Spleen (tissue), 7 donors: ENCODE measurements at regions not wholly inside any gene's neighbourhood (a gene's known extent, or its start where the extent isn't known, plus 50 kb on each side); places are given as distances from the start of the nearest gene placed in this dataset.

Source experiments
- POLR2A ChIP-seq, 3 donors: fragments of 450-650 bp; IDR thresholded peaks; one replicate each; pipeline ENCODE4 v1.5.1; 2017; ENCODE audit warnings: antibody characterized with exemption in 3 of 3, mild to moderate bottlenecking in 1 of 3
- TF ChIP-seq, protein P1 (sequence below), 11 experiments: fragments of 200-600 bp in 7 of 11; fragments of 450-650 bp in 4 of 11; sonication (generic) in 4 of 11; IDR thresholded peaks in 8 of 11; conservative IDR thresholded peaks in 3 of 11; 1 replicate in 7 of 11; 2 replicates in 4 of 11; pipeline versions ENCODE4 v1.4.0 to v1.8.0; 2016 to 2021; ENCODE audit warnings: antibody characterized with exemption in 11 of 11, inconsistent platforms in 4 of 11, mild to moderate bottlenecking in 1 of 11
- donor health status: DM: no; HTN: no; CAD: no; lungs with moderate emphysema.
- donor health status: DM: no; HTN: no; CAD: no.
- donor health status: DM: no; HTN: no; CAD: no.

DNA sequence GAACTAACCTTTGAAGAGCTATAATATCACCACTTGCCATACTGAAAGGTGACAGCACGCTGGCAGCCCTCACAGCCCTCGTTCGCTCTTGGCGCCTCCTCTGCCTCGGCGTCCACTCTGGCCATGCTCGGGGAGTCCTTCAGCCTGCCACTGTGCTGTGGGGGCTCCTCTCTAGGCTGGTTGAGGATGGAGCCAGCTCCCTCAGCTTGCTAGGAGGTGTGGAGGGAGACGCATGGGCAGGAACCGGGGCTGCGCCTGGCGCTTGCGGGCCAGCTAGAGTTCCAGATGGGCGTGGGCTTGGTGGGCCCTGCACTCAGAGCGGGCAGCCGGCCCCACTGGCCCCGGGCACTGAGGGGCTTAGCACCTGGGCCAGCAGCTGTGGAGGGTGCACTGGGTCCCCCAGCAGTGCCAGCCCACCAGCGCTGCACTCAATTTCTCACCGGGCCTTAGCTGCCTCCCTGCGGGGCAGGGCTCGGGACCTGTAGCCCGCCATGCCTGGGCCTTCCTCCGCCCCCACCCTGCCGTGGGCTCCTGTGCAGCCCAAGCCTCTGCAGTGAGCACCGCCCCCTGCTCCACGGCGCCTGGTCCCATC, 329.7 kb downstream of the LMBRD1 start:
- TF ChIP-seq, protein P1, sequence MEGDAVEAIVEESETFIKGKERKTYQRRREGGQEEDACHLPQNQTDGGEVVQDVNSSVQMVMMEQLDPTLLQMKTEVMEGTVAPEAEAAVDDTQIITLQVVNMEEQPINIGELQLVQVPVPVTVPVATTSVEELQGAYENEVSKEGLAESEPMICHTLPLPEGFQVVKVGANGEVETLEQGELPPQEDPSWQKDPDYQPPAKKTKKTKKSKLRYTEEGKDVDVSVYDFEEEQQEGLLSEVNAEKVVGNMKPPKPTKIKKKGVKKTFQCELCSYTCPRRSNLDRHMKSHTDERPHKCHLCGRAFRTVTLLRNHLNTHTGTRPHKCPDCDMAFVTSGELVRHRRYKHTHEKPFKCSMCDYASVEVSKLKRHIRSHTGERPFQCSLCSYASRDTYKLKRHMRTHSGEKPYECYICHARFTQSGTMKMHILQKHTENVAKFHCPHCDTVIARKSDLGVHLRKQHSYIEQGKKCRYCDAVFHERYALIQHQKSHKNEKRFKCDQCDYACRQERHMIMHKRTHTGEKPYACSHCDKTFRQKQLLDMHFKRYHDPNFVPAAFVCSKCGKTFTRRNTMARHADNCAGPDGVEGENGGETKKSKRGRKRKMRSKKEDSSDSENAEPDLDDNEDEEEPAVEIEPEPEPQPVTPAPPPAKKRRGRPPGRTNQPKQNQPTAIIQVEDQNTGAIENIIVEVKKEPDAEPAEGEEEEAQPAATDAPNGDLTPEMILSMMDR (IDR thresholded peaks at IDR 0.05 in 8 of 11, conservative IDR thresholded peaks at IDR 0.05 in 3 of 11), result no peak
- no peak for TF ChIP-seq POLR2A (IDR thresholded peaks at IDR 0.05)
